Immature natural killer cell (primary cell): ENCODE measurements at regions not wholly inside any gene's neighbourhood (a gene's known extent, or its start where the extent isn't known, plus 50 kb on each side); places are given as distances from the start of the nearest gene placed in this dataset.
A peak's percentile ranks its signal among the peaks of the same experiment; 100 is the strongest.

Source experiments
- DNase-seq, 3 donors: peaks; one replicate each; pipeline ENCODE4 v3.0.0; 2022; ENCODE audit warnings: mixed read lengths in 1 of 3
- H3K27ac Mint-ChIP-seq, 6 donors: one replicate each; pipeline ENCODE4 v1.8.0; 2020; ENCODE audit warnings: mixed read lengths in 6 of 6, mild to moderate bottlenecking in 5 of 6, inconsistent platforms in 4 of 6, moderate library complexity in 3 of 6
- H3K27me3 Mint-ChIP-seq, 3 donors: one replicate each; pipeline ENCODE4 v1.8.0; 2020 to 2021; ENCODE audit warnings: low read depth in 3 of 3, mild to moderate bottlenecking in 3 of 3, mixed read lengths in 3 of 3, moderate library complexity in 3 of 3, inconsistent platforms in 1 of 3
- H3K36me3 Mint-ChIP-seq, 3 donors: one replicate each; pipeline ENCODE4 v1.8.0; 2020; ENCODE audit warnings: mixed read lengths in 3 of 3, inconsistent platforms in 2 of 3, mild to moderate bottlenecking in 2 of 3
- H3K4me1 Mint-ChIP-seq, 2 donors: one replicate each; pipeline ENCODE4 v1.8.0; 2020; ENCODE audit warnings: inconsistent platforms in 2 of 2, mild to moderate bottlenecking in 2 of 2, mixed read lengths in 2 of 2, moderate library complexity in 1 of 2
- H3K4me3 Mint-ChIP-seq, 5 donors: one replicate each; pipeline ENCODE4 v1.8.0; 2020; ENCODE audit warnings: mild to moderate bottlenecking in 5 of 5, mixed read lengths in 5 of 5, inconsistent platforms in 3 of 5, moderate library complexity in 3 of 5
- H3K9me3 Mint-ChIP-seq, 6 donors: one replicate each; pipeline ENCODE4 v1.8.0; 2020; ENCODE audit warnings: mild to moderate bottlenecking in 6 of 6, mixed read lengths in 6 of 6, inconsistent platforms in 4 of 6, moderate library complexity in 3 of 6

DNA sequence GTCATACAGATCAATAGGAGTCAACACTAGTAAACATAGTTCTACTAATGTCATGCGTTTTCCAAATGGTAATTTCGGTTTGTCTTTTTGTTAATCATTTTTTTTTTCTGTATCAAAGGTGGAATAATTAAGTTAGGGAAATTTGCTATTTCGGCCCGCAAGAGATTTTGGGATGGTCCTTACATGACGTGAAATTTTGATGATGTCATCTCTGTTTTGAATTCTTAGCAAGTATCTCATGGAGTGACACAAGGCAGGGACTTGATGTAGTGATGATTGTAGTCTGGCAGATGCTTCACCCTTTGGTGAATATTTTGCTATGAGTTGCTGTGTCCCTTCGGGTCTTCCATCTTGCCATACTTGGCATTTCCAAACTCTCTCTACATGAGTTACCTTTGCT lies 608.0 kb downstream of the BCKDHB start:
- Mint-ChIP-seq H3K27ac (no peak overlapping the region), H3K36me3 (no peaks in the 10 kb centered on the region), H3K27me3 (peaks cover 0 to 5% (median 0%) of the 10 kb centered on the region in 3 donors), H3K4me1 (no peaks in the 10 kb centered on the region), H3K9me3 (peaks cover 0 to 4% (median 2%) of the 10 kb centered on the region in 6 donors), H3K4me3 (no peak overlapping the region)
- DNase-seq = no peak

DNA sequence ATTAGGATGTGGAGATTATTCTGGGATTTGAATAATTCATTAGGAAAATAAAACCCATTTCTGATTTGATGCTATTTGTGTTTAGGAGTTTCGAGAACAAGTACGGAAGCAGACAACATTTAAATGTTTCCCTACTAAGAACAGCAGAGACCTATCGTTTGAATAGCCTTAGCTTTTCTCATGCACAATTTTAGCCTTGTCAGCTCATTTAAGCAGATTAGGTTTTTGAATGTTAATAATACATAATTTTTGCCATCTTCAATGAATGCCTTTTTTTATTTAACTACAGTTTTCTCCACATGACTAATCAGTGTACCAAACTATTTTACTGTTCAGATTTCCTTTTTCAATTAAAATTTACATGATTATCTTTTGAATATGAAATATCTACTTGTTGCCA lies 592.0 kb downstream of the BCKDHB start:
- peaks cover 0 to 3% (median 0%) of the 10 kb centered on the region in 3 donors for H3K27me3 Mint-ChIP-seq
- DNase-seq = no peak
- no peak overlapping the region for H3K27ac Mint-ChIP-seq
- no peak overlapping the region for H3K4me3 Mint-ChIP-seq
- H3K36me3 Mint-ChIP-seq = no peaks in the 10 kb centered on the region
- H3K9me3 Mint-ChIP-seq = peaks cover 2 to 20% (median 9%) of the 10 kb centered on the region in 6 donors
- no peaks in the 10 kb centered on the region for H3K4me1 Mint-ChIP-seq

GRCh38 chr6:80696268-80696667 lies 589.8 kb downstream of the BCKDHB start:
- Mint-ChIP-seq H3K27ac (no peak overlapping the region), H3K36me3 (no peaks in the 10 kb centered on the region), H3K4me1 (no peaks in the 10 kb centered on the region), H3K27me3 (peaks cover 0 to 3% (median 0%) of the 10 kb centered on the region in 3 donors), H3K9me3 (peaks cover 1 to 7% (median 4%) of the 10 kb centered on the region in 6 donors), H3K4me3 (no peak overlapping the region)
- no peak for DNase-seq

DNA sequence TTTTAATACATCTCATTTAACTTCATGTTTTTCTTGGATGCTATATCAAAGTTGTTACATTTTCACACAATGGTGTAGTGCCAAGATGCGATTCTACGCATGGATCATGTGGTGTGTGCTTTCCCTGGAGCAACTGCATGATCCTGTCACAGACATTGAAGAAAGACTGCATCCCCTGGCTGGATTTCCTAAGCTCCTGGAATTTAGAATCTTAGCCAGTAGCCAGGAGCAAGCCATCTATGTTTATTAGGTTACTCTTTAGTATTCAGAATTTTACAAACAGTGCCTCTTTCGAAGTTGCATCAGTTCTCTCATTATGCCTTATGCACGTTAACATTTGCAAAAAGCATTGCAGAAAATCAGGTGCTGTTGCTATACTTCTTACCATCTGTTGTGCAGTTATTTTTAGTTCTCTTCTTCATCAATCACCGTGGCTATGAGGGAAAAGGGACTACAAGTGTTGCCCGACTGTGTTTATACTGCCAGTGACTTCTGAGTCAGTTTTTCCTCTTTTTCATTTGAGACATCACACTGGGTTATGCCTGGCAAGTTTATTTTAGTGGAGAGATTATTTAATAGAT lies 584.2 kb downstream of the BCKDHB start:
- Mint-ChIP-seq H3K27me3 (peaks cover 0 to 4% (median 2%) of the 10 kb centered on the region in 3 donors), H3K4me1 (no peaks in the 10 kb centered on the region), H3K4me3 (no peak overlapping the region), H3K9me3 (peaks cover 3 to 27% (median 17%) of the 10 kb centered on the region in 6 donors), H3K36me3 (no peaks in the 10 kb centered on the region), H3K27ac (no peak overlapping the region)
- no peak for DNase-seq

GRCh38 chr6:80689716-80690395 lies 583.4 kb downstream of the BCKDHB start:
- H3K4me1 Mint-ChIP-seq = no peaks in the 10 kb centered on the region
- peak overlapping the region in 2 of 5 donors; percentile 1 to 18 for H3K4me3 Mint-ChIP-seq
- H3K27ac Mint-ChIP-seq = no peak overlapping the region
- H3K9me3 Mint-ChIP-seq = peaks cover 3 to 27% (median 17%) of the 10 kb centered on the region in 6 donors
- no peaks in the 10 kb centered on the region for H3K36me3 Mint-ChIP-seq
- DNase-seq = no peak
- H3K27me3 Mint-ChIP-seq = peaks cover 0 to 4% (median 2%) of the 10 kb centered on the region in 3 donors

DNA sequence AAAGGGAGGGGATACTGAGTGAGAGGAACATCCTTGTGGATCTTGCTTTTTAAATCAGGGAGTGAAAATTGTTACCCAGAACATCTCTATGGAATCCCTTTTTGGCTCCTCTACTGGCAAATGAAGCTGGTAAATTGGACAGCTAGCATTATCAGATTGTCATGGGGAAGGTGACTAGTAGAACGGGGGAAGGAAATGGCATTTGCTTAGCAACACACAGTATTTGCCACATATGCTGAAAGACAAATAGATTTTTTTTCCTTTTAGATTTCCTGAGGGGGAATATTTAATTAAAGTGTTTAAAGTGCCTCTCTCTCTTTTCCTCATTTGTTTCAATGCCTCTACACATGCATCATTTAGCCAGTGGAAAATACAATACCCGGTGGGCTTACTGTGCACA lies 573.5 kb downstream of the BCKDHB start:
- Mint-ChIP-seq H3K36me3 (no peaks in the 10 kb centered on the region), H3K27me3 (peaks cover 0 to 3% (median 1%) of the 10 kb centered on the region in 3 donors), H3K4me1 (no peaks in the 10 kb centered on the region), H3K9me3 (peaks cover 5 to 43% (median 9%) of the 10 kb centered on the region in 6 donors), H3K27ac (no peak overlapping the region), H3K4me3 (no peak overlapping the region)
- DNase-seq = no peak

DNA sequence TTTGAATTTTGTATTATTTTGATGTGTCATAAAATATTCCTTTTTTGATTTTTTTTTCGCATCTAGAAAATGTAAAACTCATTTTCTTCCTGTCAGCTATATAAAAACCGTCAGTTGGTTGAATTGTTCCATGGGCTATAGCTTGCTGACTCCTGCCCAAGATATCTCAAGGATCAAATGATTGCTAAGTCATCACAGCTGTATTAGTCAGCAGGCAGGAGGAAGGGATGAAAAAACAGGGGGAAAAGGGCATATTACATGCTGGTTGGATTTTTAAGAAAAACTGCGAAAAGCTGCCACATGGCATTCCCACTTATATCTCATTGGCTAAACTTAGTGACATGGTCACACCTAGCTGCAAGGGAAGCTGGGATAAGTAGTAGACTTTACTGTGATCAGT lies 569.9 kb downstream of the BCKDHB start:
- Mint-ChIP-seq H3K27me3 (peaks cover 0 to 3% (median 1%) of the 10 kb centered on the region in 3 donors), H3K4me1 (no peaks in the 10 kb centered on the region), H3K36me3 (no peaks in the 10 kb centered on the region), H3K4me3 (no peak overlapping the region), H3K9me3 (peaks cover 2 to 25% (median 7%) of the 10 kb centered on the region in 6 donors), H3K27ac (no peak overlapping the region)
- no peak for DNase-seq

DNA sequence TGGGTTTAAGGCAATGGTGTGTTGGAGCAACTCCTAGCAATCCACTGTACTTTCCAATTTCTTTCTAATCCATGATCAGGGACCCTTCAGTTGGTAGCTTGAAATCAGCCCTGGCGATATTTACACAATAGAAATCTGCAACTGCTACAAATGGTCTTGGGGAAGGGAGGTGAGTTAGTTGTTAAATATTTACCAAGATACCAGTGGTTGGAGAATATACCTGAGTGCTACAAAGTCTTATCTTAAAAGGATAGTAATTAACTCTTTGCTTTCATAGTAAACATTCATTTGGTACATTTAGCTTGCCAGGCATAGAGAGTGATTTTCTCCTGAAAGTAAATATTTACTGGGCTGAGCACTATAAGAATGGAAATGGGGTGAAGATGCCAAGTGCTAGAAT lies 568.2 kb downstream of the BCKDHB start:
- Mint-ChIP-seq H3K27me3 (peaks cover 0 to 3% (median 3%) of the 10 kb centered on the region in 3 donors), H3K4me1 (no peaks in the 10 kb centered on the region), H3K27ac (no peak overlapping the region), H3K9me3 (peaks cover 0 to 24% (median 8%) of the 10 kb centered on the region in 6 donors), H3K4me3 (no peak overlapping the region), H3K36me3 (no peaks in the 10 kb centered on the region)
- DNase-seq = no peak

- H3K27me3 Mint-ChIP-seq = peaks cover 0 to 3% (median 2%) of the 10 kb centered on the region in 3 donors
- DNase-seq = no peak
- H3K27ac Mint-ChIP-seq = no peak overlapping the region
- H3K9me3 Mint-ChIP-seq = peaks cover 0 to 14% (median 7%) of the 10 kb centered on the region in 6 donors
- no peak overlapping the region for H3K4me3 Mint-ChIP-seq
- no peaks in the 10 kb centered on the region for H3K4me1 Mint-ChIP-seq
- H3K36me3 Mint-ChIP-seq = no peaks in the 10 kb centered on the region
Measured at GRCh38 chr6:80673367-80673766, 566.9 kb downstream of the BCKDHB start.

GRCh38 chr6:80667006-80667405 lies 560.5 kb downstream of the BCKDHB start:
- Mint-ChIP-seq H3K4me1 (no peaks in the 10 kb centered on the region), H3K9me3 (peaks cover 0 to 9% (median 2%) of the 10 kb centered on the region in 6 donors), H3K27ac (no peak overlapping the region), H3K4me3 (no peak overlapping the region), H3K27me3 (peaks cover 0 to 2% (median 1%) of the 10 kb centered on the region in 3 donors), H3K36me3 (no peaks in the 10 kb centered on the region)
- DNase-seq = no peak

GRCh38 chr6:80658926-80659325 lies 552.5 kb downstream of the BCKDHB start:
- H3K27ac Mint-ChIP-seq = no peak overlapping the region
- peaks cover 0 to 8% (median under 1%) of the 10 kb centered on the region in 6 donors for H3K9me3 Mint-ChIP-seq
- no peaks in the 10 kb centered on the region for H3K36me3 Mint-ChIP-seq
- H3K4me3 Mint-ChIP-seq = no peak overlapping the region
- DNase-seq = no peak
- H3K27me3 Mint-ChIP-seq = peaks cover 0 to 3% (median 2%) of the 10 kb centered on the region in 3 donors
- no peaks in the 10 kb centered on the region for H3K4me1 Mint-ChIP-seq

GRCh38 chr6:80647156-80647555 lies 540.7 kb downstream of the BCKDHB start:
- Mint-ChIP-seq H3K36me3 (no peaks in the 10 kb centered on the region), H3K27ac (no peak overlapping the region), H3K27me3 (peaks cover 0 to 3% (median 2%) of the 10 kb centered on the region in 3 donors)

GRCh38 chr6:80643881-80644280 lies 537.4 kb downstream of the BCKDHB start:
- DNase-seq = no peak
- peaks cover 0 to 5% (median 2%) of the 10 kb centered on the region in 6 donors for H3K9me3 Mint-ChIP-seq
- no peak overlapping the region for H3K27ac Mint-ChIP-seq
- no peak overlapping the region for H3K4me3 Mint-ChIP-seq
- peaks cover 10 to 11% of the 10 kb centered on the region in 2 donors for H3K4me1 Mint-ChIP-seq
- H3K27me3 Mint-ChIP-seq = peaks cover 0 to 4% (median 2%) of the 10 kb centered on the region in 3 donors
- no peaks in the 10 kb centered on the region for H3K36me3 Mint-ChIP-seq

More at GRCh38 chr6:80647156-80647555, 540.7 kb downstream of the BCKDHB start:
- Mint-ChIP-seq H3K4me1 (no peaks in the 10 kb centered on the region), H3K9me3 (peaks cover 0 to 5% (median 2%) of the 10 kb centered on the region in 6 donors), H3K4me3 (no peak overlapping the region)
- DNase-seq = no peak

GRCh38 chr6:80642452-80642851 lies 536.0 kb downstream of the BCKDHB start:
- peaks cover 0 to 10% (median 2%) of the 10 kb centered on the region in 3 donors for H3K27me3 Mint-ChIP-seq

More at GRCh38 chr6:80642452-80642851, 536.0 kb downstream of the BCKDHB start:
- H3K9me3 Mint-ChIP-seq = peaks cover 0 to 5% (median 2%) of the 10 kb centered on the region in 6 donors
- DNase-seq = no peak
- H3K4me1 Mint-ChIP-seq = peaks cover 20 to 22% of the 10 kb centered on the region in 2 donors
- H3K4me3 Mint-ChIP-seq = no peak overlapping the region
- H3K27ac Mint-ChIP-seq = no peak overlapping the region
- no peaks in the 10 kb centered on the region for H3K36me3 Mint-ChIP-seq
